ENCODE measurements at regions not wholly inside any gene's neighbourhood (a gene's known extent, or its start where the extent isn't known, plus 50 kb on each side); places are given as distances from the start of the nearest gene placed in this dataset.

DNA sequence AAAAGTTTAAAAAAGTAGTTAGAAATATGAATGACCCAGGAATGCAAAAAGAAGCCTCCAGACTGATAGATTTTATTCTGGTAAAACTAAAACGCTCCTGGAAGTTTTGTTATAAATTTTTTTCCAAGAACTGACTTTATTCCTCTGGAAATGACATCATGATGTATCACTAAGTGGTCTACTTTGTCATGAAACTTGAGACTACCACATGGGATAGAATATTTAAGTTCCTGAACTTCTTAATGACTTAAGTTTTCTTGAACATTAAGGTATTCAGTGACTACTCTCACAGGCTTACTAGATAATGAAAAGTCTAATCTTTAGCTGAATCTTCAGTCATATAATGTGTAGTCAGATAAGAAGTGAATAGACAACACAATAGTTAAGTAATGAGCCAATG lies 842.2 kb downstream of the USP25 start:
- TF ChIP-seq, protein P1, sequence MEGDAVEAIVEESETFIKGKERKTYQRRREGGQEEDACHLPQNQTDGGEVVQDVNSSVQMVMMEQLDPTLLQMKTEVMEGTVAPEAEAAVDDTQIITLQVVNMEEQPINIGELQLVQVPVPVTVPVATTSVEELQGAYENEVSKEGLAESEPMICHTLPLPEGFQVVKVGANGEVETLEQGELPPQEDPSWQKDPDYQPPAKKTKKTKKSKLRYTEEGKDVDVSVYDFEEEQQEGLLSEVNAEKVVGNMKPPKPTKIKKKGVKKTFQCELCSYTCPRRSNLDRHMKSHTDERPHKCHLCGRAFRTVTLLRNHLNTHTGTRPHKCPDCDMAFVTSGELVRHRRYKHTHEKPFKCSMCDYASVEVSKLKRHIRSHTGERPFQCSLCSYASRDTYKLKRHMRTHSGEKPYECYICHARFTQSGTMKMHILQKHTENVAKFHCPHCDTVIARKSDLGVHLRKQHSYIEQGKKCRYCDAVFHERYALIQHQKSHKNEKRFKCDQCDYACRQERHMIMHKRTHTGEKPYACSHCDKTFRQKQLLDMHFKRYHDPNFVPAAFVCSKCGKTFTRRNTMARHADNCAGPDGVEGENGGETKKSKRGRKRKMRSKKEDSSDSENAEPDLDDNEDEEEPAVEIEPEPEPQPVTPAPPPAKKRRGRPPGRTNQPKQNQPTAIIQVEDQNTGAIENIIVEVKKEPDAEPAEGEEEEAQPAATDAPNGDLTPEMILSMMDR (IDR thresholded peaks at IDR 0.05 in 4 of 5, conservative IDR thresholded peaks at IDR 0.05 in 1 of 5) = no peak
- no peak for TF ChIP-seq POLR2A (IDR thresholded peaks at IDR 0.05)

All from gastrocnemius medialis (tissue), 4 donors.